HEK293 (cell line): ENCODE measurements at regions not wholly inside any gene's neighbourhood (a gene's known extent, or its start where the extent isn't known, plus 50 kb on each side); places are given as distances from the start of the nearest gene placed in this dataset.
A peak's percentile ranks its signal among the peaks of the same experiment; 100 is the strongest.

ENCODE experiments used
- ELK4 ChIP-seq: IDR thresholded peaks from 2 replicates; pipeline ENCODE4 v1.6.1; 2011; ENCODE audit warnings: mild to moderate bottlenecking, low read depth, low read length, borderline replicate concordance
- FEZF1 ChIP-seq: fragments of 450-650 bp; formaldehyde crosslinking; IDR thresholded peaks from 2 replicates; pipeline ENCODE4 v1.5.1; 2016; ENCODE audit warnings: missing biosample characterization, missing genetic modification characterization
- KLF16 ChIP-seq: fragments of 450-650 bp; formaldehyde crosslinking; IDR thresholded peaks from 2 replicates; pipeline ENCODE4 v1.5.1; 2017; ENCODE audit warnings: missing biosample characterization, missing genetic modification characterization
- MEIS1 ChIP-seq: sonication (generic); formaldehyde crosslinking; IDR thresholded peaks from 2 replicates; pipeline ENCODE4 v1.8.1; 2022; ENCODE audit warnings: missing genetic modification reagents, mild to moderate bottlenecking, borderline replicate concordance
- OVOL3 ChIP-seq: fragments of 450-650 bp; formaldehyde crosslinking; IDR thresholded peaks from 2 replicates; pipeline ENCODE4 v1.5.1; 2016; ENCODE audit warnings: missing biosample characterization, missing genetic modification characterization
- RBAK ChIP-seq: fragments of 450-650 bp; formaldehyde crosslinking; IDR thresholded peaks from 2 replicates; pipeline ENCODE4 v1.5.1; 2016; ENCODE audit warnings: missing biosample characterization, missing genetic modification characterization
- SCRT2 ChIP-seq: fragments of 450-650 bp; formaldehyde crosslinking; IDR thresholded peaks from 2 replicates; pipeline ENCODE4 v1.5.1; 2016; ENCODE audit warnings: missing biosample characterization, missing genetic modification characterization
- SP3 ChIP-seq: fragments of 450-650 bp; formaldehyde crosslinking; IDR thresholded peaks from 2 replicates; pipeline ENCODE4 v1.5.1; 2016; ENCODE audit warnings: missing biosample characterization, missing genetic modification characterization
- SP7 ChIP-seq: fragments of 450-650 bp; formaldehyde crosslinking; IDR thresholded peaks from 2 replicates; pipeline ENCODE4 v1.5.1; 2016; ENCODE audit warnings: missing biosample characterization, missing genetic modification characterization
- ZBTB26 ChIP-seq: fragments of 450-650 bp; formaldehyde crosslinking; optimal IDR thresholded peaks from 2 replicates; pipeline ENCODE3; 2016; ENCODE audit warnings: missing biosample characterization, mild to moderate bottlenecking, missing genetic modification characterization
- ZNF121 ChIP-seq: fragments of 450-650 bp; formaldehyde crosslinking; IDR thresholded peaks from 2 replicates; pipeline ENCODE4 v1.5.1; 2016; ENCODE audit warnings: missing biosample characterization, missing genetic modification characterization
- ZNF19 ChIP-seq: fragments of 450-650 bp; formaldehyde crosslinking; IDR thresholded peaks from 2 replicates; pipeline ENCODE4; 2016; ENCODE audit warnings: missing biosample characterization, missing genetic modification characterization, low read depth
- ZNF223 ChIP-seq: fragments of 450-650 bp; formaldehyde crosslinking; IDR thresholded peaks from 2 replicates; pipeline ENCODE4 v1.5.1; 2016; ENCODE audit warnings: missing biosample characterization, missing genetic modification characterization
- ZNF280C ChIP-seq: fragments of 450-650 bp; formaldehyde crosslinking; IDR thresholded peaks from 2 replicates; pipeline ENCODE4 v1.5.1; 2016; ENCODE audit warnings: missing biosample characterization, missing genetic modification characterization
- ZNF354C ChIP-seq: fragments of 450-650 bp; formaldehyde crosslinking; IDR thresholded peaks from 2 replicates; pipeline ENCODE4 v1.5.1; 2016; ENCODE audit warnings: missing biosample characterization, missing genetic modification characterization, low read depth, borderline replicate concordance
- ZNF433 ChIP-seq: fragments of 450-650 bp; formaldehyde crosslinking; IDR thresholded peaks from 2 replicates; pipeline ENCODE4 v1.5.1; 2016; ENCODE audit warnings: missing biosample characterization, missing genetic modification characterization, low read depth
- ZNF48 ChIP-seq: fragments of 450-650 bp; formaldehyde crosslinking; IDR thresholded peaks from 2 replicates; pipeline ENCODE4 v1.5.1; 2016; ENCODE audit warnings: missing biosample characterization, missing genetic modification characterization
- ZNF501 ChIP-seq: fragments of 450-650 bp; formaldehyde crosslinking; IDR thresholded peaks from 2 replicates; pipeline ENCODE4 v1.5.1; 2016; ENCODE audit warnings: missing biosample characterization, missing genetic modification characterization
- ZNF548 ChIP-seq: fragments of 450-650 bp; formaldehyde crosslinking; IDR thresholded peaks from 2 replicates; pipeline ENCODE4 v1.5.1; 2016; ENCODE audit warnings: missing biosample characterization, missing genetic modification characterization
- ZNF560 ChIP-seq: fragments of 450-650 bp; formaldehyde crosslinking; IDR thresholded peaks from 2 replicates; pipeline ENCODE4 v1.5.1; 2017; ENCODE audit warnings: missing biosample characterization, missing genetic modification characterization, borderline replicate concordance
- ZNF596 ChIP-seq: fragments of 450-650 bp; IDR thresholded peaks from 2 replicates; pipeline ENCODE4 v1.5.0; 2018; ENCODE audit warnings: missing biosample characterization, mild to moderate bottlenecking, missing genetic modification characterization, moderate library complexity
- ZNF610 ChIP-seq: fragments of 450-650 bp; formaldehyde crosslinking; IDR thresholded peaks from 2 replicates; pipeline ENCODE4 v1.5.1; 2016; ENCODE audit warnings: missing biosample characterization, missing genetic modification characterization, borderline replicate concordance
- ZNF629 ChIP-seq: fragments of 450-650 bp; formaldehyde crosslinking; IDR thresholded peaks from 2 replicates; pipeline ENCODE4 v1.5.1; 2017; ENCODE audit warnings: missing biosample characterization, missing genetic modification characterization
- ZNF658 ChIP-seq: fragments of 450-650 bp; formaldehyde crosslinking; IDR thresholded peaks from 2 replicates; pipeline ENCODE4; 2016; ENCODE audit warnings: missing biosample characterization, missing genetic modification characterization
- ZNF664 ChIP-seq: fragments of 450-650 bp; formaldehyde crosslinking; IDR thresholded peaks from 2 replicates; pipeline ENCODE4 v1.5.1; 2016; ENCODE audit warnings: missing biosample characterization, missing genetic modification characterization
- ZNF76 ChIP-seq: fragments of 450-650 bp; formaldehyde crosslinking; IDR thresholded peaks from 2 replicates; pipeline ENCODE4; 2016; ENCODE audit warnings: low read depth, missing biosample characterization, missing genetic modification characterization, borderline replicate concordance
- ZNF830 ChIP-seq: fragments of 450-650 bp; IDR thresholded peaks from 2 replicates; pipeline ENCODE4 v1.5.0; 2018; ENCODE audit warnings: missing biosample characterization, missing genetic modification characterization, low read depth, mild to moderate bottlenecking, moderate library complexity
- TF ChIP-seq, protein P1 (sequence below): fragments of 450-650 bp; formaldehyde crosslinking; IDR thresholded peaks from 2 replicates; pipeline ENCODE4 v1.5.1; 2016; ENCODE audit warnings: missing biosample characterization, missing genetic modification characterization, borderline replicate concordance
- TF ChIP-seq, protein P2 (sequence below): fragments of 450-650 bp; formaldehyde crosslinking; IDR thresholded peaks from 2 replicates; pipeline ENCODE4 v1.5.1; 2016; ENCODE audit warnings: missing biosample characterization, missing genetic modification characterization

- TF ChIP-seq ZNF280C (tag by site-specific recombination) = no peak
- peak; percentile 64 for TF ChIP-seq SCRT2
- TF ChIP-seq ZNF610 (tag by site-specific recombination) = no peak; the same call in 1 of the 2 replicates
- TF ChIP-seq ZNF354C (tag by site-specific recombination) = no peak
- TF ChIP-seq SP3 (tag by site-specific recombination) = no peak
- TF ChIP-seq ZNF830 = no peak
- no peak for TF ChIP-seq OVOL3 (tag by site-specific recombination)
- TF ChIP-seq ZNF433 (tag by site-specific recombination) = no peak
- TF ChIP-seq, protein P1, sequence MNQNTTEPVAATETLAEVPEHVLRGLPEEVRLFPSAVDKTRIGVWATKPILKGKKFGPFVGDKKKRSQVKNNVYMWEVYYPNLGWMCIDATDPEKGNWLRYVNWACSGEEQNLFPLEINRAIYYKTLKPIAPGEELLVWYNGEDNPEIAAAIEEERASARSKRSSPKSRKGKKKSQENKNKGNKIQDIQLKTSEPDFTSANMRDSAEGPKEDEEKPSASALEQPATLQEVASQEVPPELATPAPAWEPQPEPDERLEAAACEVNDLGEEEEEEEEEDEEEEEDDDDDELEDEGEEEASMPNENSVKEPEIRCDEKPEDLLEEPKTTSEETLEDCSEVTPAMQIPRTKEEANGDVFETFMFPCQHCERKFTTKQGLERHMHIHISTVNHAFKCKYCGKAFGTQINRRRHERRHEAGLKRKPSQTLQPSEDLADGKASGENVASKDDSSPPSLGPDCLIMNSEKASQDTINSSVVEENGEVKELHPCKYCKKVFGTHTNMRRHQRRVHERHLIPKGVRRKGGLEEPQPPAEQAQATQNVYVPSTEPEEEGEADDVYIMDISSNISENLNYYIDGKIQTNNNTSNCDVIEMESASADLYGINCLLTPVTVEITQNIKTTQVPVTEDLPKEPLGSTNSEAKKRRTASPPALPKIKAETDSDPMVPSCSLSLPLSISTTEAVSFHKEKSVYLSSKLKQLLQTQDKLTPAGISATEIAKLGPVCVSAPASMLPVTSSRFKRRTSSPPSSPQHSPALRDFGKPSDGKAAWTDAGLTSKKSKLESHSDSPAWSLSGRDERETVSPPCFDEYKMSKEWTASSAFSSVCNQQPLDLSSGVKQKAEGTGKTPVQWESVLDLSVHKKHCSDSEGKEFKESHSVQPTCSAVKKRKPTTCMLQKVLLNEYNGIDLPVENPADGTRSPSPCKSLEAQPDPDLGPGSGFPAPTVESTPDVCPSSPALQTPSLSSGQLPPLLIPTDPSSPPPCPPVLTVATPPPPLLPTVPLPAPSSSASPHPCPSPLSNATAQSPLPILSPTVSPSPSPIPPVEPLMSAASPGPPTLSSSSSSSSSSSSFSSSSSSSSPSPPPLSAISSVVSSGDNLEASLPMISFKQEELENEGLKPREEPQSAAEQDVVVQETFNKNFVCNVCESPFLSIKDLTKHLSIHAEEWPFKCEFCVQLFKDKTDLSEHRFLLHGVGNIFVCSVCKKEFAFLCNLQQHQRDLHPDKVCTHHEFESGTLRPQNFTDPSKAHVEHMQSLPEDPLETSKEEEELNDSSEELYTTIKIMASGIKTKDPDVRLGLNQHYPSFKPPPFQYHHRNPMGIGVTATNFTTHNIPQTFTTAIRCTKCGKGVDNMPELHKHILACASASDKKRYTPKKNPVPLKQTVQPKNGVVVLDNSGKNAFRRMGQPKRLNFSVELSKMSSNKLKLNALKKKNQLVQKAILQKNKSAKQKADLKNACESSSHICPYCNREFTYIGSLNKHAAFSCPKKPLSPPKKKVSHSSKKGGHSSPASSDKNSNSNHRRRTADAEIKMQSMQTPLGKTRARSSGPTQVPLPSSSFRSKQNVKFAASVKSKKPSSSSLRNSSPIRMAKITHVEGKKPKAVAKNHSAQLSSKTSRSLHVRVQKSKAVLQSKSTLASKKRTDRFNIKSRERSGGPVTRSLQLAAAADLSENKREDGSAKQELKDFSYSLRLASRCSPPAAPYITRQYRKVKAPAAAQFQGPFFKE = no peak
- TF ChIP-seq ZNF223 (tag by site-specific recombination) = no peak
- TF ChIP-seq ZNF501 (tag by site-specific recombination) = no peak
- no peak for TF ChIP-seq ZBTB26
- TF ChIP-seq FEZF1 (tag by site-specific recombination) = peak; percentile 93
- TF ChIP-seq ZNF48 (tag by site-specific recombination) = no peak
- TF ChIP-seq ZNF560 (tag by site-specific recombination) = no peak
- no peak for TF ChIP-seq ZNF76 (tag by site-specific recombination)
- TF ChIP-seq ZNF629 = no peak
- TF ChIP-seq ELK4 = no peak
- no peak for TF ChIP-seq MEIS1 (CRISPR knock-in tag)
- TF ChIP-seq KLF16 (tag by site-specific recombination) = no peak
- TF ChIP-seq ZNF664 = no peak
- TF ChIP-seq ZNF121 (tag by site-specific recombination) = peak; percentile 8; the same call in 1 of the 2 replicates
- 0 out of 2 replicates have a peak, but pooled peaks have one; percentile 50 for TF ChIP-seq ZNF596 (tag by site-specific recombination)
- TF ChIP-seq, protein P2, sequence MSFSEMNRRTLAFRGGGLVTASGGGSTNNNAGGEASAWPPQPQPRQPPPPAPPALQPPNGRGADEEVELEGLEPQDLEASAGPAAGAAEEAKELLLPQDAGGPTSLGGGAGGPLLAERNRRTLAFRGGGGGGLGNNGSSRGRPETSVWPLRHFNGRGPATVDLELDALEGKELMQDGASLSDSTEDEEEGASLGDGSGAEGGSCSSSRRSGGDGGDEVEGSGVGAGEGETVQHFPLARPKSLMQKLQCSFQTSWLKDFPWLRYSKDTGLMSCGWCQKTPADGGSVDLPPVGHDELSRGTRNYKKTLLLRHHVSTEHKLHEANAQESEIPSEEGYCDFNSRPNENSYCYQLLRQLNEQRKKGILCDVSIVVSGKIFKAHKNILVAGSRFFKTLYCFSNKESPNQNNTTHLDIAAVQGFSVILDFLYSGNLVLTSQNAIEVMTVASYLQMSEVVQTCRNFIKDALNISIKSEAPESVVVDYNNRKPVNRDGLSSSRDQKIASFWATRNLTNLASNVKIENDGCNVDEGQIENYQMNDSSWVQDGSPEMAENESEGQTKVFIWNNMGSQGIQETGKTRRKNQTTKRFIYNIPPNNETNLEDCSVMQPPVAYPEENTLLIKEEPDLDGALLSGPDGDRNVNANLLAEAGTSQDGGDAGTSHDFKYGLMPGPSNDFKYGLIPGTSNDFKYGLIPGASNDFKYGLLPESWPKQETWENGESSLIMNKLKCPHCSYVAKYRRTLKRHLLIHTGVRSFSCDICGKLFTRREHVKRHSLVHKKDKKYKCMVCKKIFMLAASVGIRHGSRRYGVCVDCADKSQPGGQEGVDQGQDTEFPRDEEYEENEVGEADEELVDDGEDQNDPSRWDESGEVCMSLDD (tag by site-specific recombination) = no peak
- TF ChIP-seq ZNF19 (tag by site-specific recombination) = no peak
- no peak for TF ChIP-seq ZNF658
- TF ChIP-seq ZNF548 (tag by site-specific recombination) = no peak
- TF ChIP-seq SP7 (tag by site-specific recombination) = no peak
- TF ChIP-seq RBAK (tag by site-specific recombination) = no peak
Measured at GRCh38 chr6:79384845-79385244, 150.4 kb upstream of the HMGN3 start (continued).
